Embryonic facial prominence (tissue), 1 donor: ENCODE measurements at regions not wholly inside any gene's neighbourhood (a gene's known extent, or its start where the extent isn't known, plus 50 kb on each side); places are given as distances from the start of the nearest gene placed in this dataset.

Experiments used
- DNase-seq: peaks from one replicate; pipeline ENCODE4 v3.0.0-alpha.2; 2016; ENCODE audit errors: extremely low spot score

DNA sequence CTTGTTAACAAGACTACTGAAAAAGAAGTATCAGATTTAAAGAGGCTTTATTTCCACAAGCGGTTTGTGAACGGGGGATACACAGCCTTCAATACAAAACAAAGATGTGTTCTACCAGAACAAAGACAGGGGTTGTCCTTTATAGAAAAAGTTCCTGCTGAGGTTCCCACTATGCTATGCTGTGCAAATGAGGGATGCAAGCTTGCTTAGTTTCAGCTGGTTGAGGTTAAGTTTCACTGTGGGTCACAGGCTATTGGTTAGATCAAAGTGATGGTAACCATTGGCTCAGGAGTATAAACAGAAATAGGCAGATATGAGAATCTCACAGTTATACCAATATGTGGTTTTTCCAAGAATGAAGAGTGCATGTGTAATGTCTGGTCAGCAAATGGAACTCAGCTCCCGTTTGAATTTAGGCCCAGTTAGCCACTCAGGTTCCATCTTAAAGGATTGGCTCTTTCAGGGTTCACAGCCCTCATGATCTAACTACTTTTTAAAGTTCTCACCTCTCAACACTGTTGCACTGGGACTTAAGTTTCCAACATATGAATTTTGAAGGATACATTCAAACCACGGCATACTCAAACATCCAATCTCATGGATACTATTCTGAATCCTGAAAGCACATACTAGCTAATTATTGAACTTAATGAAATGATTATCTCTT is 215.4 kb upstream of the DCN start:
- DNase-seq, result no peak

DNA sequence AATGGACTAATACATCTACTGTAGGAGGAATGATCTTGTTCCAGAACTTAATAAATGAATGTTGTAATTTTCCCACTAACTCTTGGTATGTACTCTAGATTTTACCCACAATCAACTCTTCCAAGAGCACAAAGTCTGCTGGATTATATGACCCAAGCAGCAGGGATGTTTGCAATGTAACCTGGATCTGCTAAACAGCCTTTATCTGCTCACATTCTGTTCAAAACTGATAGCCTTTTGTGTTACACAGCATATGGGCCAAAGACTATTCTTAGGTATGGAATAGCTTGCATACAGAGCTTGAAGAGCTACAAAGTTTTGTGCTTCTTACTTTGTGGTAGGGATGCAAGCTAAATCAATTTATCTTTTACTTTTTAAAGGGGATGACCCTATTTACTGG is 213.7 kb upstream of the DCN start:
- DNase-seq, result no peak

DNA sequence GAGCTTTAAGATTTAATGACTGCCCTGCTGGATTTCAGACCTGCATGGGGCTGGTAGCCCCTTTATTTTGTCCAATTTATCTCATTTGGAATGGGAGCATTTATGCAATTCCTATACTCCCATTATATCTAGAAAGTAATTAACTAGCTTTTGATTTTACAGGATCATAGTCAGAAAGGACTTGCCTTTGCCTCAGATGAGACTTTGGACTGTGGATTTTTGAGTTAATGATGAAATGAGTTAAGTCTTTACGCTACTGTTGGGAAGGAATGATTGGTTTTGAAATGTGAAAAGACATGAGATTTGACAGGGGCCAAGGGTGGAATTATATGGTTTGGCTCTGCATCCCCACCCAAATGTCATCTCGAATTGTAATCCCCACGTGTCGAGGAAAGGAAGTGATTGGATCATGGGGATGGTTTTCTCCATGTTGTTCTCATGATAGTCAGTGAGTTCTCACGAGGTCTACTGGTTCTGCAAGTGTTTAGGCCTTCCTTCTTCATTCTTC is 213.1 kb upstream of the DCN start:
- DNase-seq, result no peak

DNA sequence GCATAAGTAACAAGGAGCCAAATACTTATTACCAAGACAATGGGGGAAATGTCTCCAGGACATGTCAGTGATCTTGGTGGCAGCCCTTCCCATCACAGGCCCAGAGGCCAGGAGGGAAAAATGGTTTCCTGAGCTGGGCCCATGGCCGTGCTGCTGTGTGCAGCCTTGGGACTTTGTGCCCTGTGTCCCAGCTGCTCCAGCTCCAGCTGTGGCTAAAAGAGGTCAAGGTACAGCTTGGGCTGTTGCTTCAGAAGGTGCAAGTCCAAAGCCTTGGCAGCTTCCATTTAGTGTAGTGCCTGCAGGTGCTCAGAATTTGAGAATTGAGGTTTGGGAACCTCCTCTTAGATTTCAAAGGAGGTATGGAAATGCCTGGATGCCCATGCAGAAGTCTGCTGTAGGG is 212.3 kb upstream of the DCN start:
- no peak for DNase-seq

DNA sequence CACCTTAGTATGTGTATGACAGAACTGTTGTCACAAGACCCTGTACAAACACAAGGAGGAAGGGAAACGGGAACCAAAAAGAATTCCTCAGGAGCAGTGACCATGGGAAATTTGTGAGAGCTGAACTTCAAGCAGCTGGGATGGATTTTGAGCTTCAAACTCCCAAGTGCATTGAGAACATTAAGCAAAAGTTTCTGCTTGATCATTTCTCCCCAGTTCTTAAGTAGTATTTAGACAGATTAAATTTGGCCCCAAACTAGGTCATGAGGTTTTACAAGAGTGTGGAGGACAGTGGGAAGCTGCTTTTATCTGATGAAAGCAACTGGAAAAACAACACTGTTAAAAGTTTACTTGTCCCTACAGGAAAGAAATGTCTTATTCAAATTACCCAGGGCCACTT is 206.0 kb upstream of the DCN start:
- DNase-seq, result no peak

DNA sequence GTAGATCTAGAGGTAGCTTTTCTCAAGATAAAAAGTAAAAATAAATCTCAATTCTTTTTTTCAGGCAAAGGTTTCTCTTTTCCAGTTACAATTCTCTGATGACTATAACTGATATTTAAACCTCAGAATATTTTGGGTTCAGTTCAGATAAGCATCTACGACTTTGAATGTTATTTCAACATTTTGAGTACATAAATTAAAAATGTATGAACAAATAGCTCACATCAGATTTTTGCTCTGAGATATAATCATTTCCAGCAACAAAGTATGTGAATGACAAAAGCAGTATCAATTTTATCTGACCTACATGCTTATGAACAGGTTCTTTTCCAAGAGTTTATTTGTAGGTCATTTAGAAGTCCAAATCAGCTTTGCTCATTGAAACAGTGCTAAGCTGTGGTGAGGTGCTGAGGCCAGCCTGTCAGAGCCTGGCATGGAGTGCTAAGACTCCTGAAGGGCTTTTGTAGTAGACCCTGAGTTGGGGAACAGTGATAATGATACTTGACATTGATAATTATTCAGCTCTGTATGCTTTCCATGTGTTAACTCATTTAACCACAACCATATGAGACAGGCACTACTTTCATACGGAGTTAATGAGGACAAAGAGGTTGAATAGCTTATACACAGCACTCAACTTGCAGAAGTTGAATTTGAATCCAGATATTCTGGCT is 205.0 kb upstream of the DCN start:
- DNase-seq, result no peak

DNA sequence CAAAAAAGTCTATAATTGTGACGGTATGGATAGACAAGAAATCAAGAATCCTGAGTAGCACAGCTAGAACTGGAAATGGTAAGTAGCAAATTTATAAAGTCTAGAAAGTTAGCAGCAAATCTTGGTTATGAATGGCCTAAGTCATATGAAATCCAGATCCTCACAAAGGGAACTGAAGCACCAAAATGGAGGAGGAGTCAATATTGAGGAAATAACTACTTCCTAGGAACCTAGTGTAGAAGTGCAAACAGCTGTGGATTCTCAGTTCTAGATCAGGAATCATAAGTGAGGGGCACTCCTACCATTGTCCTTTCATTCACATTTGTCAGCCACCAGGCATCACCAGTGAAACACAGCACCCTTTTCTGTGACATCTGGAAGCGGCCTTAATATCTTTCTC is 202.2 kb upstream of the DCN start:
- DNase-seq, result no peak

DNA sequence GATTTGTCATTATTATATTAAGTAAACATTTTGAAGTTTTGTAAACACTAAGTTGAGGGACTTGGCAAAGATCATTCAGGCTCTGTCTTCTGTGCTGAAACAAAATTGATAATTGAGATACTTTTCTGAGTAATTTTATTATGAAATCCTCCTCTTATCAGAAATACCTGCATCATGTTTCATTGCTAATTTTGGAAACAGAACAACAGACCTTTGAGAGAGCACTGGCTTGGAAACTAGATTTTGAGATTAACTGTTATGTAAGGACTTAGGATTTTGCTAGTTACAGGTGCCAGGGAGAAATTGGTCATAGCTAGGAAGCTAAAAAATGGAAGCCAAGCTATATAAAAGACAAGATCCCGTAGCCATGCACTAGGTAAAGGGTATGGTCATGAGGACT is 201.7 kb upstream of the DCN start:
- no peak for DNase-seq

DNA sequence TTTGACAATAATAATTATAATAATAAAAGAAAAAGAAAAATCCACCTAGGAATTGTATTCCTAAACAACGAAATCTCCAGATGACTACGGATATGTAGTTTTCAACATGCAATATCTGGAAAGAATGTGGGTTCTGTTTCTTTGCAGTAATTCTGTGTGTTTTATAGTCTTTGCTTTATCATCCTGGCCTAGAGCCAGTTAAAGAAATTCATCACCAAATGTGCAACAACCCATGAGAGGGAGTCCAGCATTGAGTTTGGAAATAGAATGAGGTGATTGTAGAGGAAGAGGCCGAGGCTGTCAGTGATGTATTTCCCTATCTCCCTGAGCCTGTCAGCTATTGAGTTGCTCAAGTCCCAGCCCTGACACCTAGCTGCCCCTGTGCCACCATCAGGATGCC is 200.5 kb upstream of the DCN start:
- DNase-seq, result no peak

DNA sequence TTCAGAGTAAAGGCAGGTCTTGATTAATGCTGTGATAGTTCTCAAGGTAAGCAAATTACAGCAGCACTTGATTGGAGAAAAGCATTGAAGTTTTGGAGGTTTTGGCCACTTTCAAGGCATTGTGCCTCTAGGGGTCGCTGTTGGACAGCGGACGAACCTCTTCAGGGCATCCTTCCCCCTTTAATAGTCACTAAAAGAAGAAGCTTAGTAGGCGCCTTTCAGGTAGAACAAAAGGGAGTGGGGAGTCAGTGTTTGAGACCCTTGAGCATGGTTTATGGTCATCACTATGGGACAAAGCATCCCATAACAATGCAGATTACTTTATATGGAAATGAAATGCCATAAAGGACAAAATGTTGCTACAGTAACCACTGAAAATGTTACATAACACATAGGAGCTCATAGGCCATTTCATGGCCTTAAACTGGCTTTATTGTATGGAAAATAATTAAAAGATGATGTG is 199.5 kb upstream of the DCN start:
- DNase-seq, result peak; percentile 80

DNA sequence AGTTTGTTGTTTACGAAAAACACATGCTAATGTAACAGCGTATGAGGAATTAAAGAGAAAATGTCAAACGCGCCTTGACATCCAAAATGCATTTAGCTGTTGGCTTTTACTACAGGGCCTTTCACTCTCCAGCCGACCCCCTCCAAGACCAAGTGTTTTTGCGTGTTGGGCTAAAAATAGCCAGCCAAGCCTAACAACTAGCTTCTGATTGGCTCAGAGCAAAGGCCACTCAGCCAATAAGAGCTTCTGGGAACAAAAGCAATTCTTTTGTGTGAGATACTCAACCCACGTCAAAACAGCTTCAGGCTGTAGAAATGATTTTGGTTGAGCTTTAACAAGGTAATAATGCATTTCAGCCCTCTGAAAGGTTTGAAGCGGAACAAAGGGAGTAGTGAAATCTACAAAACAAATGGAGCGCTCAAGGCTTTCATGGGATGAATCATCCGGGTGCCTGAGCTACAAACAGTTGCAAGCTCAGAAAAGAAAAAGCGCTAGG is 198.7 kb upstream of the DCN start:
- peak; percentile 87 for DNase-seq

DNA sequence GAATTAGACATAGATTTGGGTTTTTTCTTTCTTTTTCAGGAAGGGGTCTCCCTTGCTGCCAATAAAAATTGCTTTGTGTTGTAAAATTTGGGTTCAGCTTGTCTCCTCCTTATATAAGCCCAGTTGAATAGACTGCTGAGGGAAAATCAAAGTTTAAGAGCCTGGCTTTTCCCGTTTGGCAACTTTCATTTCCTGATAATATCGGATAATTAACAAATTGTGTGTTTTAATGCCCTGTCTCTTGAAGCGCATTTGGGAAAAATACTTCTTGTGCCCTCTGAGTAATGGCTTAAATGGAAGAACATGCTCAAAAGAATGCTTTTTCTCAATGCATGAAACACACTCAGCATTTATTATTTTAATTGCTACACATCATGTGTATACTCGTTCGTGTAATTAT is 198.0 kb upstream of the DCN start:
- no peak for DNase-seq

DNA sequence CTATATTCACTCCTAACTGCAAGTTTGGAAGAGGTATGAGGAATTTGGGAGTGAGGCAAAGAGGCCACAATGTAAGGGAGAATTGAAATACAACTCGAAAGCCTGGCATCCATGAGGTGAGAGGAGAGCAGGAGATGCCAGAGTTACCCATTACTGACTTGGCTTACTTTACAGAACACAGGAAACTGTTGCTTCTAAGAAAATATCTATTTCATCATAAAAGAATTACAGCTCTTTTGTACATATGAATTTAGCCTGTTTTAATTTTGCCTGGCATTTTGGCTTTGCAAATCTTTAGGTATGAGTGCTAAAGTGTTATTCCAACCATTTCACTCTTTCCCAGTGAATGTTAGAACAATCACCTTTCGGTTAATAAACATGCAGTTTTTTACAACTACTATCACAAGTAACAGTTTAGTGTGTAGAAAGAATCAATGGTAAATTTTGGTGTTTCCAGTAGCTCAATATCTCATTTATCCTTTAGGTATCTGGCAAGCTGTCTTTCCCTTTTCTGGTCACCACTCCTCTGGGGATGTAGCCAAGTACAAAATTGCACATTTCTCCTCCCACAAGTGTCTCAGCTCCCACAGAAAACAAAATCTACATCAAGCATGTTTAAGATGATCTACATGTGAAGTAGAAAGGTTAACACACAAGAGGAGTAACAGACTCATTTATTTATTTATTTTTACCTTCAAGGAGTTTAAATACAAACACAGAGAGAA is 196.6 kb upstream of the DCN start:
- no peak for DNase-seq

DNA sequence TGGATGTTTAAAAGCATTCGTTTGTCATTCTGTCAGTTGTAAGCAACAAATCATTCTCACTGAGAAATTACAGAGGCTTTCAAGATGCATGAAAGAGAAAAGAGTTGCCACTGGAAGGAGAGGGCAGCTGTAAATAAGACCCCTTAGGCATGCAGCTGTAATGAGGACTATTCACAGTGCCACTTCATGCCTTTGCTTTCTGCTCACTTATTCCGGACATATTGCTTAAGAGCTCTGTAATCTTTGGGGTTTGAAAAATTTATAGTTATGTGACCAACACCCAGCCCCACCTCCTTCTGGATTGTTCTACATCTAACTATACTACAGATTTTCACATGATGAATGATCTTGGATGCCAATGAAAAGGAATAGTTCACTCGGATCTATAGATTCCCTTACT is 194.8 kb upstream of the DCN start:
- DNase-seq, result no peak

DNA sequence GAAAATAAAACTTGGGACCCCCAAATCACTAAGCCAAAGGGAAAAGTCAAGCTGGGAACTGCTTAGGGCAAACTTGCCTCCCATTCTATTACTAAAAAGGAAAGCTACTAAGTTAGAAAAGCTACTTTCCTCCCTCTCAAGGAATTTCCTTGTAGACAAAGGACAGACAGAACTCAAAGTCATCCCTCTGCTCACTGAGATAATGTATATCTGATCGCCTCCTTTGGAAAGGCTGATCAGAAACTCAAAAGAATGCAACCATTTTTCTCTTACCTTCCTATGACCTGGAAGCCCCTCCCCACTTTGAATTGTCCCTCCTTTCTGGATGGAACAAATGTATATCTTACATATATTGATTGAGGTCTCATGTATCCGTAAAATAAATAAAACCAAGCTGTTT is 190.5 kb upstream of the DCN start:
- no peak for DNase-seq

DNA sequence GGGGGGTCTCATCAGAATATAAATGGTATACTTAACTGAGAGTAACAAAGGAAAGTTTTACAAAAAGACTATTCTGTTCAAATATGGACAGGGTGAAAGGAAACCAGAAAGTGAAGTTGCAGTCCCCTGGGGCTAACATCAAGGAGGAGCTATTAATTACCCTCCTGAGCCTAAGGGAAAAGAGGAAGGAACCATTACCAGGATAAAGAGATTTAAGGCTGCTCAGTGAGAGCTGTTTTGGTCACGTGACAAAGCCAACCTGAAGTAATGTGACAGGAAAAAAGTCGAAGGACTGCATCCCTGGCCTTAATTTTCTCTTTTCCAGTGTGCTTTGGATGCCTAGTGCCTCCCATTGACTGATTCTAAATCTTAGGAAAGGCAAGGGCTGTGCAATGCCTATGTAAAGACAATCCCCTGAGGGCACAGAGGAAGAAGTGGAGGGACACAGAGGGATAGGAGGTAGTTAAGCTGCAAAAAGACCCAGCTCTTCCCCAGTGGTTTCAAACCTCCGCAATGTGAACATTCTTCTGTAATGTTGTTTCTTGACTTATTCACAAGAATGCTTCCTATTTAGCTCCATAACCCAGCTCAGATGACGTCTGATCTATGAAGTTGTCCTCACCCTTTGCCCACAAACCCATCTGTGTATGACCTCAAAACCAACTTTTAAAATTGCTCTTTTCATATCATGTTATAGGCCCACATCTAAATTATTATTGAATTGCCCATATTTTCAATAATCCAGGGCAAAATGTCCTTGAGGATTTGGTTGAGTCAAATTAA is 187.7 kb upstream of the DCN start:
- no peak for DNase-seq

DNA sequence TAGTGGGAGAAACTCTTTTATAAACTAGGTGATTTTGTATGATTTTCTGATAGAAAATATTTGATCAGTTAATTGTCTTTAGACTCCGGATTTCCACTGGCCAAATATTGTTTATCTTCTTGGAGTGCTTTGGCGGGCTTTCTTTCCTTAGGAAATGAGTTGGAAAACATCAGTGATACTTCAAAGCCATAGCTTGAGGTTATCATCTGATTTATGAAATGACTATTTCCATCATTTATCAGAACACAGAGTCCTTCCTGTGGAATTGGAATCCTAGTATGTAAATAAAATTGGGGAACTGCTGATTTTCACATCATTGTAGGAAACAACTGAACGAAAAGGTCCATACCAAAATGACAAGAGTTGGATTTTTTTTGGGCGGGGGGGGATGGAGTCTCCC is 186.0 kb upstream of the DCN start:
- DNase-seq, result no peak

DNA sequence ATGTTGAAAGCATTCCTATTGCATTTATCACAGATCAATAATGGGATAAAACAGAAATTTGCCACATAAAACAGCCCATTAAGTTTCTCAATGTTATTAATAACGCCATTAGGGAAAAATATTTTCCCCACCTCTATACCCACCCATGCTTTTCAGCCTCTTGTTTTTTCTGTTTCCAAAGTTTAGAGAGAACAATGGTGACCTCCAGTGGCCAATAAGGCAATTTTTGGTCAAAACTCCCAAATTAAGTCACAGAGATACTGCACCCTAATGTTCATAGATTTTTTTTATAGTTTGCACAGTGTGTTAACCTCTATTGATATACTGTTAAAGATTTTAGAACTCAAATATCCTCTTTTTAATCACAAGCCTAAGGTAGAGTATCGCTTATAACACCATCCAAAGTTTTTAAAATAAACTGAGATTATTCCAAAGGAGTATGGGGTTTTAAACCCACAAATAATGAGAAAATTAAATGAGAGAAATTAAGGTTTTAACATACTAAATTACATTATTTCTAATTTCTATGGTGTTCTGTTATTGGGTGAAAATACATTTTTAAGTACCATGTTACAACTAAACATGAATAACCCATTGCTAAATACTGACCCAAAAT is 184.7 kb upstream of the DCN start:
- DNase-seq, result no peak

DNA sequence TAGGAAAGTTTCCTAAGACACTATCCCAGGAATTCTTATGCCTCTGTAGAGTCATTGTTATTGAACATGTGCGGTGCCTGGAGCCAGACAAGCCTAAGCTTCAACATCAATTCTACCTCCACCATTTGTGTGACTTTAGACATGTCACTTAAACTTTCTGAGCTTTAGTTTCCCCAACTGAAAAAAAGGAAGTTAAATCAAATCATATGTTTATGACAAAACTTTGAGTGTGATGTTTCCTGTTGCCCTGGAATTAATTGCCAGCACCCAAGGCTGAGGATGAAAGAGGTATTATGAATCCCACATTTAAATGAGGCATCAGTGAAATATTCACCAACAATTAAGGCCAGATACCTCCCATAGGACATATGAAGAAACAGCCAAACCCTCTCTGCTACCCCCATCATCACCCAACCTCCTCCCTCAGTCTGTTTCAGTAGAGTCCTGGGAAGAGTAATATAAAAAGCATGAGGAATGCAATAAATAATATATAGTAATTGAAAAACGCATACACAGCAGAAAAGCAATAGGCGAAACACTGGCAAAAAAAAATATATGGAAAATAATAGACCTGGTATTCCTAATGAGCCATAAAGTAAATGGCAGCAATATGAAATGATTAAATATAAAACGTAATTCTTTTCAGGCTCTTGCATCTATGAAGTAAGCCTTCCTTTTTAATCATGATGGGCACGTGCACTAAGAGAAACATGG is 182.0 kb upstream of the DCN start:
- DNase-seq, result no peak

DNA sequence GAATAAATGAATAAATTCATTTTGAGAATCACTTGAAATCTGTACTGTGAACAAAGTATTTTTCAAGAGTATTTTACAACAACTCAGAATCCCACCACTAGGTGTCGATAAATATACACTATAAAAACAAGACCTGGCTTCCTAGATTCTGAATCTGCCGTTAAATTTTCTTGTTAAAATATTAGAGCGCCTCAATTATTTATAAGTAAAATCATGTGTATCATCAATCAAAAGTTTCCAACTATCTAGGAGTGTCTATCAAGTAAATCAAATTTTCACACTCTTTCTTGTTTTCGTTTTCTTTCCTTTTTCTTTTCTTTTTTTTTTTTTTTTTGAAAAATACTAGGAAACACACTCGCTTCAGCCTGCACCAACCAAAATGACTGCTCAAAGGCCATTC is 179.2 kb upstream of the DCN start:
- peak; percentile 54 for DNase-seq

DNA sequence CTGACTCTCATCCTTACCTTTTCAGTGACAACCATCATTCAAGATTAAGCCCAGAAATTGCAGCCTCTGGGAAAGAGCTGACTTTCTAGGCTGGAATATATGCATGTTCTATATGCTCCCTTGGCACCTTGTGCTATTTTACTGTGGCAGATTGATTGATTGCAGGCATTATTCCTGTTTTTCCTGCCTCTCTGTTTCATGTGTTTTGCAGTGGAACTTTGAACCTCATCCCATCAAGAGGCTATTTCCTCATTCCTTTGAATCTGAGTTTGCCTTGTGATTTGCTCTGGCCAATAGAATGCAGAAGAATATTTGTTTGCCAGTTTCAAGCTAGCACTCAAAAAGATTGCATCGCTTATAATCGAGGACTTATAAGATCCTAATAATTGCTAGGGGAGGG is 174.8 kb upstream of the DCN start:
- no peak for DNase-seq
